Upper lobe of left lung (tissue), 6 donors: ENCODE measurements at regions not wholly inside any gene's neighbourhood (a gene's known extent, or its start where the extent isn't known, plus 50 kb on each side); places are given as distances from the start of the nearest gene placed in this dataset.
"Not testable (repeated sequence)": the region's sequence is repeated elsewhere in the genome, so short reads cannot be mapped to it uniquely, and the experiment has no call there.

Experiments used
- ATAC-seq, 2 donors: fragments of 200-7000 bp; cut with Tn5 transposase; one replicate each; pipeline ENCODE4 v1.9.1; 2022; ENCODE audit warnings: mild to moderate bottlenecking in 2 of 2, moderate library complexity in 2 of 2; ENCODE audit not compliant: low FRiP score in 2 of 2
- DNase-seq, 2 donors: peaks; one replicate each; pipeline ENCODE4 v3.0.0-alpha.2; 2019 to 2020
- H3K27ac ChIP-seq, 4 donors: fragments of 200-600 bp; sonication (generic); one replicate each; pipeline ENCODE4 v1.5.1; 2016 to 2019
- H3K27me3 ChIP-seq, 4 donors: fragments of 200-600 bp; sonication (generic); one replicate each; pipeline ENCODE4 v1.5.1; 2017 to 2019
- H3K36me3 ChIP-seq, 4 donors: fragments of 200-600 bp; sonication (generic); one replicate each; pipeline ENCODE4 v1.5.1; 2016 to 2019
- H3K4me1 ChIP-seq, 4 donors: fragments of 200-600 bp; sonication (generic); one replicate each; pipeline ENCODE4 v1.5.1; 2018 to 2019
- H3K4me3 ChIP-seq, 4 donors: fragments of 200-600 bp; sonication (generic); one replicate each; pipeline ENCODE4 v1.5.1; 2017 to 2019; ENCODE audit warnings: mild to moderate bottlenecking in 2 of 4, moderate library complexity in 1 of 4
- H3K9me3 ChIP-seq, 4 donors: fragments of 200-600 bp; sonication (generic); one replicate each; pipeline ENCODE4 v1.5.1; 2018 to 2019
- CTCF ChIP-seq, 6 experiments: fragments of 450-650 bp in 4 of 6; fragments of 200-600 bp in 2 of 6; sonication (generic) in 2 of 6; IDR thresholded peaks; one replicate each; pipeline ENCODE4 v1.5.1; 2016 to 2019; ENCODE audit warnings: antibody characterized with exemption in 6 of 6
- EP300 ChIP-seq, 4 donors: sonication (generic); formaldehyde crosslinking; IDR thresholded peaks; one replicate each; pipeline ENCODE4 v1.5.1; 2017; ENCODE audit warnings: antibody characterized with exemption in 4 of 4, control low read depth in 2 of 4
- POLR2A ChIP-seq, 4 donors: fragments of 450-650 bp; IDR thresholded peaks; one replicate each; pipeline ENCODE4 v1.5.1; 2016 to 2017; ENCODE audit warnings: antibody characterized with exemption in 4 of 4, mild to moderate bottlenecking in 2 of 4
- POLR2AphosphoS5 ChIP-seq, 2 donors: sonication (generic); formaldehyde crosslinking; IDR thresholded peaks; one replicate each; pipeline ENCODE4 v1.5.1; 2017; ENCODE audit warnings: antibody characterized with exemption in 2 of 2
- WGBS, 2 donors: methylation state at CpG; one replicate each; pipeline ENCODE4 v1.1.5; 2017 to 2018; 5-methylcytosine and 5-hydroxymethylcytosine counted together
- donor health status: DM: no; HTN: no; CAD: no; lungs with moderate emphysema.
- donor health status: DM: no; HTN: yes; CAD: no; lungs with severe emphysema.

DNA sequence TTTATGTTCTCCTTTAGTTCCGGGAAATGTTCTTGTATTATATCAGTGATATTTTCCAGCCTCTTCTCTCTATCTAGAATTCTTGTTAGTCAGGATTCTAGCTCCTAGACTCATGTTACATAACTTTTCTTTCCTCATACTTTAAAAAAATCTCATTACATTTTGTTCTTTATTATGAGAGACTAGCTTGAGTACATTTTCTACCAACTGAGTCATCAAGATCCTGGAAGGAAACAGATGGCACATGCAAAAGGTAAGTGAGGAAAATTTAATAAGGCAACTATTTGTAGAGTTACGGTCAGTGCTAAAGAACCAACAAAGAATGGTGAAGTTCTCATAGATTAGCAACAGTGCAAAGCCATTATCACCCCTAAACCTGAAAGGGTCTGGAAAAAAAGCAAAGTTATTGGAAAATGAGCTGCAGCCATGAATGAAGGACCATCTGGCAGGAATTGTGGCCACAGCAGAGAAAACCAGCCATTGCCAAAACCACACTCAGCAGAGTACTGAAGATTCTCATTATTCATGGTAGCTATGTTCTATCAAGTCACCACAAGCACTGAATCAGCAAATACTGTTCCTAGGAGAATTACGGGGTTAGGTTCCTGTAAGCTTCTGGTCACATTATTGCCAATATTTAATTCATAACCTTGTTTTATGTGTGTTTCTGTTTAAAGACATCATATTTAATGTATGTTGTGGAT, 98.3 kb upstream of the C7orf33 start:
- TF ChIP-seq POLR2AphosphoS5 (IDR thresholded peaks at IDR 0.05) = no peak
- WGBS, 2 donors = 88% methylated on average over 3 of the region's 3 CpGs

DNA sequence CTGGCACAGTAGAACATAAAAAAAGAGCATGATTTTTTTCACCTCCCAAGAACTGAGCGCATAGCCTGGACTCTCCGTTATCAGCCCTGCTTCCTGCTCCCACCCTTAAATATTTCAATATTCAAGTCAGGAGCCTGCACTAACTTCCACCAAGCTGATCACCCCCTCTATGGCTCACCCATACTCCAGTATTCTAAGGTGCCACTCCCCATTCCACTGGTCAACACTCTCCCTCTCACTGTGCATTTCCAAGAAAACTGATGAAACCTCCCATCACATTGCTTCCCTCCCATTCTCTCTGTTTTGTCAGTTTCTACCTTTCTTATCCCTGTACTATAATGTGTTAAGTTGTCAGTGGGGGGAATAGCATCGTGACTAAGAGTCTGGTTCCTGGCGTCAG, 95.0 kb upstream of the C7orf33 start:
- H3K27me3 ChIP-seq = peaks cover 0 to 3% (median 0%) of the 10 kb centered on the region in 4 donors
- DNase-seq (no peak), ATAC-seq (no peak)
- no peak overlapping the region for H3K27ac ChIP-seq
- no peaks in the 10 kb centered on the region for H3K4me1 ChIP-seq
- 84 to 88% methylated on average over 4 of the region's 4 CpGs for WGBS, 2 donors
- TF ChIP-seq POLR2AphosphoS5 (IDR thresholded peaks at IDR 0.05) (no peak), CTCF (IDR thresholded peaks at IDR 0.05) (no peak), EP300 (IDR thresholded peaks at IDR 0.05) (no peak), POLR2A (IDR thresholded peaks at IDR 0.05) (no peak)
- H3K4me3 ChIP-seq = no peak overlapping the region
- peaks cover 0 to 4% (median 0%) of the 10 kb centered on the region in 4 donors for H3K9me3 ChIP-seq
- H3K36me3 ChIP-seq = no peaks in the 10 kb centered on the region

More for the DNA sequence above, 98.3 kb upstream of the C7orf33 start:
- Histone ChIP-seq H3K36me3 (no peaks in the 10 kb centered on the region), H3K9me3 (peaks cover 0 to 4% (median 0%) of the 10 kb centered on the region in 4 donors), H3K27ac (no peak overlapping the region), H3K4me1 (no peaks in the 10 kb centered on the region), H3K4me3 (no peak overlapping the region), H3K27me3 (no peaks in the 10 kb centered on the region)
- no peak for DNase-seq
- ATAC-seq = no peak

DNA sequence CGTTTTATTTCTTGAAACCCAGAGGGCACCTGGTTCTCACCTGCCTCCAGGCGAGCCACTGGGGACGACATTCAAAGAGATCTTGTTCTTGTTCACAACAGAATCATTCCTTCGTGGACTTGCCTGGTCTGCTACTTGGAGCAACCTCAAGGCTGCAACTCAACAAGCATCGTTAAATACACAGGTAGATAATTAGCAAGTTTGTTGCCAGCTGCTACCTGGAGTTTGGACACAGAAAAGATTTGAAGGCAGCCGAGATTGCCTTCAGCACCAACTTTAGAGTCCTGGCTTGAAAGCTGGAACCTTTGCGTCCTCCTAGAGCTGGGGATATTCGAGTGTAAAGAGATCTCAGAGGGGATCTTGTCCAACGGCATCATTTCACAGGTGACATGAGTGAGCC, 89.6 kb upstream of the C7orf33 start:
- 71 to 74% methylated on average over 9 of the region's 9 CpGs for WGBS, 2 donors

DNA sequence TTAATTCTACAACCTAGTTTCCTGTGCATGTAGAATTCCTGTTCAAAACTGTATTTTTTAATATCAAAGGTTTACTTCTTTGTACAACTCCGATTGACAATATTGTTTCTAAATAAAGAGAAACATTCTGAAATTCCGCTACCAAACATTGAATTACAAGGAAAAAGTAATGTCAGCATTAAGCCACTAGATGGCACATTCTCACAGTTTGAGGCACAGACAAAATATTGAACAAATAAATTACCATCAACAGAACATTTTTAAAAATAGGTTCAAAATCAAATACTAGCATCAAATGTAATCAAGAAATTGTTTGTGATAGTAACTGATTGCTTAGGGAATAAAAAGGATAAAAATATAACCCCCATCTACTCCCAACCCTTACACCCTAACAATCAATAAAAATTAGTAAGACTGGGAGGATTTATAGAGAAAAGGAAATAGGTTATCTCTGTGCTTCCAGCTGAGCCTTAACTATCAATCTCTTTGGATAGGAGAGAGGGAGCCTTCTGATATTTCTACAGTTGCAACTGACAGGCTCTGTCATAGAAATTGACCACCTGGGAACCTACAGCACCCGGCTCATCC, 86.6 kb upstream of the C7orf33 start:
- no peak for ATAC-seq
- WGBS, 2 donors = 30 to 39% methylated on average over 3 of the region's 3 CpGs
- no peak overlapping the region for H3K27ac ChIP-seq
- H3K4me1 ChIP-seq = no peaks in the 10 kb centered on the region
- peaks cover 0 to 3% (median 0%) of the 10 kb centered on the region in 4 donors for H3K27me3 ChIP-seq
- no peak overlapping the region for H3K4me3 ChIP-seq
- TF ChIP-seq POLR2A (IDR thresholded peaks at IDR 0.05) = no peak
- TF ChIP-seq CTCF (IDR thresholded peaks at IDR 0.05) = peak in 5 of 6 experiments; percentile 53 to 71 (median 59)
- no peaks in the 10 kb centered on the region for H3K36me3 ChIP-seq
- DNase-seq = no peak
- H3K9me3 ChIP-seq = no peaks in the 10 kb centered on the region

More for the DNA sequence above, 89.6 kb upstream of the C7orf33 start:
- ATAC-seq = no peak
- no peaks in the 10 kb centered on the region for H3K36me3 ChIP-seq
- H3K4me1 ChIP-seq = no peaks in the 10 kb centered on the region
- TF ChIP-seq POLR2A (IDR thresholded peaks at IDR 0.05) (no peak), POLR2AphosphoS5 (IDR thresholded peaks at IDR 0.05) (no peak), EP300 (IDR thresholded peaks at IDR 0.05) (no peak), CTCF (IDR thresholded peaks at IDR 0.05) (no peak)
- H3K9me3 ChIP-seq = no peaks in the 10 kb centered on the region
- no peak overlapping the region for H3K27ac ChIP-seq
- DNase-seq = no peak
- H3K27me3 ChIP-seq = peaks cover 0 to 3% (median 0%) of the 10 kb centered on the region in 4 donors
- H3K4me3 ChIP-seq = no peak overlapping the region

GRCh38 chr7:148505645-148506375, 84.8 kb upstream of the C7orf33 start:
- WGBS, 2 donors = 75 to 81% methylated on average over 7 of the region's 7 CpGs
- no peaks in the 10 kb centered on the region for H3K4me1 ChIP-seq
- H3K4me3 ChIP-seq = no peak overlapping the region
- DNase-seq = no peak
- TF ChIP-seq POLR2A (IDR thresholded peaks at IDR 0.05) (no peak), CTCF (IDR thresholded peaks at IDR 0.05) (no peak), POLR2AphosphoS5 (IDR thresholded peaks at IDR 0.05) (no peak), EP300 (IDR thresholded peaks at IDR 0.05) (no peak)
- H3K36me3 ChIP-seq = no peaks in the 10 kb centered on the region
- H3K27ac ChIP-seq = no peak overlapping the region
- H3K9me3 ChIP-seq = no peaks in the 10 kb centered on the region
- no peak for ATAC-seq
- no peaks in the 10 kb centered on the region for H3K27me3 ChIP-seq

DNA sequence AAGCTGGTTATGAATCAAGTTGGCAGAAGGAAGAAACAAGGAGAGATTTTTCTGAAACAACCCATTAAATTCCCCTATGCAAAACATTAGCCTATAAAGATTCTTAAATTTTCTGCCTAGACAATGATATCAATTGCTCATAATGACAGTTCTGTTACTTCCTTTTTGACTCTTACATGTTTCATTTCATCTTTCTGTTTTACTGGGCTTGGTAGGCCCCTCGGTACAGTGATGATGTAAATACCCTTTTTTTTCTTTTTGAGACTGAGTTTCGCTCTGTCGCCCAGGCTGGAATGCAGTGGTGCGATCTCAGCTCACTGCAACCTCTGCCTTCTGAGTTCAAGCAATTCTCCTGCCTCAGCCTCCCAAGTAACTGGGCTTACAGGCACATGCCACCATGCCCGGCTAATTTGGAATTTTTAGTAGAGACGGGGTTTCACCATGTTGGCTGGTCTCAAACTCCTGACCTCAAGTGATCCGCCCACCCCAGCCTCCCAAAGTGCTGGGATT, 83.4 kb upstream of the C7orf33 start:
- not testable (repeated sequence) for ATAC-seq, H3K4me3 ChIP-seq, H3K4me1 ChIP-seq, H3K27me3 ChIP-seq, H3K36me3 ChIP-seq, DNase-seq, H3K9me3 ChIP-seq, H3K27ac ChIP-seq
- WGBS, 2 donors = 62 to 78% methylated on average over 7 of the region's 7 CpGs
